GM18505 (cell line): ENCODE measurements at regions not wholly inside any gene's neighbourhood (a gene's known extent, or its start where the extent isn't known, plus 50 kb on each side); places are given as distances from the start of the nearest gene placed in this dataset.
A peak's percentile ranks its signal among the peaks of the same experiment; 100 is the strongest.

Experiments used
- ATAC-seq: cut with Tn5 transposase; IDR thresholded peaks from one replicate; pipeline ENCODE4 v1.9.1; 2021; ENCODE audit not compliant: unreplicated experiment
- POLR2A ChIP-seq: IDR thresholded peaks from 4 replicates; pipeline ENCODE4 v1.6.1; 2011; ENCODE audit warnings: borderline replicate concordance; ENCODE audit not compliant: insufficient read depth, insufficient read length; ENCODE audit errors: extremely low read depth

GRCh38 chr2:150417278-150417677, 70.2 kb downstream of the RND3 start:
- no peak for ATAC-seq

GRCh38 chr2:150415022-150415421, 72.4 kb downstream of the RND3 start:
- no peak for TF ChIP-seq POLR2A
- ATAC-seq, result no peak

More at GRCh38 chr2:150417278-150417677, 70.2 kb downstream of the RND3 start:
- no peak for TF ChIP-seq POLR2A

- no peak for ATAC-seq
- no peak for TF ChIP-seq POLR2A
Observed at GRCh38 chr2:150413910-150414309, 73.6 kb downstream of the RND3 start.

- no peak for ATAC-seq
- TF ChIP-seq POLR2A, result no peak
Observed at GRCh38 chr2:150413366-150413765, 74.1 kb downstream of the RND3 start.

GRCh38 chr2:150410809-150411208, 76.7 kb downstream of the RND3 start:
- TF ChIP-seq POLR2A, result no peak
- no peak for ATAC-seq

GRCh38 chr2:150409196-150409595, 78.3 kb downstream of the RND3 start:
- TF ChIP-seq POLR2A, result no peak
- ATAC-seq, result no peak

- TF ChIP-seq POLR2A, result no peak
- ATAC-seq, result no peak
Observed at GRCh38 chr2:150404147-150404546, 83.3 kb downstream of the RND3 start.

- peak; percentile 84 for ATAC-seq
- TF ChIP-seq POLR2A, result no peak
Observed at GRCh38 chr2:150403457-150403856, 84.0 kb downstream of the RND3 start.

- TF ChIP-seq POLR2A, result no peak
- no peak for ATAC-seq
Observed at GRCh38 chr2:150402953-150403352, 84.5 kb downstream of the RND3 start.

GRCh38 chr2:150400849-150401248, 86.6 kb downstream of the RND3 start:
- no peak for ATAC-seq
- no peak for TF ChIP-seq POLR2A

GRCh38 chr2:150392614-150393013, 94.9 kb downstream of the RND3 start:
- no peak for ATAC-seq

GRCh38 chr2:150391779-150392178, 95.7 kb downstream of the RND3 start:
- no peak for TF ChIP-seq POLR2A
- ATAC-seq, result no peak

More at GRCh38 chr2:150392614-150393013, 94.9 kb downstream of the RND3 start:
- no peak for TF ChIP-seq POLR2A

- TF ChIP-seq POLR2A, result no peak
- no peak for ATAC-seq
Observed at GRCh38 chr2:150389447-150389846, 98.0 kb downstream of the RND3 start.

- TF ChIP-seq POLR2A, result no peak
- ATAC-seq, result no peak
Observed at GRCh38 chr2:150388289-150388625, 99.2 kb downstream of the RND3 start.

GRCh38 chr2:150387586-150388288, 99.7 kb downstream of the RND3 start:
- TF ChIP-seq POLR2A, result no peak
- ATAC-seq, result no peak
